ENCODE measurements at regions not wholly inside any gene's neighbourhood (a gene's known extent, or its start where the extent isn't known, plus 50 kb on each side); places are given as distances from the start of the nearest gene placed in this dataset.

- Mint-ChIP-seq H3K9me3 (peaks cover 0 to 5% (median 3%) of the 10 kb centered on the region in 7 donors), H3K4me3 (no peak overlapping the region), H3K4me1 (peaks cover 0 to 2% (median 0%) of the 10 kb centered on the region in 3 donors), H3K27me3 (no peaks in the 10 kb centered on the region), H3K27ac (no peak overlapping the region), H3K36me3 (no peaks in the 10 kb centered on the region)
- ATAC-seq (ENCODE audit: low read depth in 2 of 2) (no peak), DNase-seq (no peak)
Observed at GRCh38 chr10:42960991-42961795, 115.7 kb upstream of the RET start.

GRCh38 chr10:42961796-42962109, 115.1 kb upstream of the RET start:
- no peak overlapping the region for H3K27ac Mint-ChIP-seq
- H3K4me3 Mint-ChIP-seq = no peak overlapping the region
- no peak for DNase-seq
- H3K27me3 Mint-ChIP-seq = no peaks in the 10 kb centered on the region
- ATAC-seq (ENCODE audit: low read depth in 2 of 2) = no peak
- H3K9me3 Mint-ChIP-seq = peaks cover 0 to 5% (median 2%) of the 10 kb centered on the region in 7 donors
- H3K4me1 Mint-ChIP-seq = peaks cover 0 to 2% (median 0%) of the 10 kb centered on the region in 3 donors
- H3K36me3 Mint-ChIP-seq = no peaks in the 10 kb centered on the region

GRCh38 chr10:42962110-42962901, 114.6 kb upstream of the RET start:
- ATAC-seq (ENCODE audit: low read depth in 2 of 2) (no peak), DNase-seq (no peak)
- H3K4me1 Mint-ChIP-seq = peaks cover 0 to 2% (median 0%) of the 10 kb centered on the region in 3 donors
- H3K4me3 Mint-ChIP-seq = no peak overlapping the region
- no peaks in the 10 kb centered on the region for H3K27me3 Mint-ChIP-seq
- H3K27ac Mint-ChIP-seq = no peak overlapping the region
- peaks cover 0 to under 1% (median 0%) of the 10 kb centered on the region in 7 donors for H3K9me3 Mint-ChIP-seq
- no peaks in the 10 kb centered on the region for H3K36me3 Mint-ChIP-seq

GRCh38 chr10:42962902-42963231, 114.0 kb upstream of the RET start:
- H3K36me3 Mint-ChIP-seq = no peaks in the 10 kb centered on the region
- ATAC-seq (ENCODE audit: low read depth in 2 of 2) (no peak), DNase-seq (no peak)
- no peak overlapping the region for H3K4me3 Mint-ChIP-seq
- H3K27me3 Mint-ChIP-seq = no peaks in the 10 kb centered on the region
- no peak overlapping the region for H3K27ac Mint-ChIP-seq
- H3K4me1 Mint-ChIP-seq = peaks cover 0 to 2% (median 0%) of the 10 kb centered on the region in 3 donors
- no peaks in the 10 kb centered on the region for H3K9me3 Mint-ChIP-seq

- no peak overlapping the region for H3K27ac Mint-ChIP-seq
- no peaks in the 10 kb centered on the region for H3K27me3 Mint-ChIP-seq
- H3K9me3 Mint-ChIP-seq = no peaks in the 10 kb centered on the region
- no peaks in the 10 kb centered on the region for H3K36me3 Mint-ChIP-seq
- no peak overlapping the region for H3K4me3 Mint-ChIP-seq
- no peak for ATAC-seq (ENCODE audit: low read depth in 2 of 2)
- DNase-seq = no peak
- H3K4me1 Mint-ChIP-seq = peaks cover 0 to 2% (median 0%) of the 10 kb centered on the region in 3 donors
Observed at GRCh38 chr10:42963312-42963711, 113.6 kb upstream of the RET start.

GRCh38 chr10:42969147-42969546, 107.7 kb upstream of the RET start:
- H3K9me3 Mint-ChIP-seq = no peaks in the 10 kb centered on the region
- no peaks in the 10 kb centered on the region for H3K36me3 Mint-ChIP-seq
- no peak overlapping the region for H3K4me3 Mint-ChIP-seq
- H3K27me3 Mint-ChIP-seq = no peaks in the 10 kb centered on the region
- no peak overlapping the region for H3K27ac Mint-ChIP-seq
- ATAC-seq (ENCODE audit: low read depth in 2 of 2) (no peak), DNase-seq (no peak)
- no peaks in the 10 kb centered on the region for H3K4me1 Mint-ChIP-seq

- H3K4me1 Mint-ChIP-seq = no peaks in the 10 kb centered on the region
- ATAC-seq (ENCODE audit: low read depth in 2 of 2) = no peak
- no peaks in the 10 kb centered on the region for H3K9me3 Mint-ChIP-seq
- H3K4me3 Mint-ChIP-seq = no peak overlapping the region
- H3K36me3 Mint-ChIP-seq = no peaks in the 10 kb centered on the region
- no peak for DNase-seq
- H3K27ac Mint-ChIP-seq = no peak overlapping the region
- no peaks in the 10 kb centered on the region for H3K27me3 Mint-ChIP-seq
Observed at GRCh38 chr10:42969909-42970308, 107.0 kb upstream of the RET start.

- no peaks in the 10 kb centered on the region for H3K36me3 Mint-ChIP-seq
- H3K4me1 Mint-ChIP-seq = no peaks in the 10 kb centered on the region
- DNase-seq = no peak
- H3K9me3 Mint-ChIP-seq = no peaks in the 10 kb centered on the region
- H3K27me3 Mint-ChIP-seq = no peaks in the 10 kb centered on the region
- H3K27ac Mint-ChIP-seq = no peak overlapping the region
- no peak for ATAC-seq (ENCODE audit: low read depth in 2 of 2)
- H3K4me3 Mint-ChIP-seq = no peak overlapping the region
Observed at GRCh38 chr10:42970451-42971250, 106.2 kb upstream of the RET start.

GRCh38 chr10:42971251-42971599, 105.6 kb upstream of the RET start:
- no peak overlapping the region for H3K4me3 Mint-ChIP-seq
- ATAC-seq (ENCODE audit: low read depth in 2 of 2) (no peak), DNase-seq (no peak)
- no peak overlapping the region for H3K27ac Mint-ChIP-seq
- no peaks in the 10 kb centered on the region for H3K36me3 Mint-ChIP-seq
- H3K27me3 Mint-ChIP-seq = no peaks in the 10 kb centered on the region
- H3K9me3 Mint-ChIP-seq = no peaks in the 10 kb centered on the region
- H3K4me1 Mint-ChIP-seq = no peaks in the 10 kb centered on the region

GRCh38 chr10:42972946-42973345, 103.9 kb upstream of the RET start:
- no peaks in the 10 kb centered on the region for H3K36me3 Mint-ChIP-seq
- H3K4me3 Mint-ChIP-seq = no peak overlapping the region
- no peak for ATAC-seq (ENCODE audit: low read depth in 2 of 2)
- no peak overlapping the region for H3K27ac Mint-ChIP-seq
- no peaks in the 10 kb centered on the region for H3K4me1 Mint-ChIP-seq
- H3K9me3 Mint-ChIP-seq = no peaks in the 10 kb centered on the region
- no peaks in the 10 kb centered on the region for H3K27me3 Mint-ChIP-seq
- no peak for DNase-seq

- no peak for DNase-seq
- Mint-ChIP-seq H3K27ac (peak overlapping the region in 1 of 6 donors; percentile 21), H3K4me3 (no peak overlapping the region), H3K9me3 (no peaks in the 10 kb centered on the region), H3K27me3 (no peaks in the 10 kb centered on the region), H3K36me3 (no peaks in the 10 kb centered on the region), H3K4me1 (no peaks in the 10 kb centered on the region)
- ATAC-seq (ENCODE audit: low read depth in 2 of 2) = no peak
Observed at GRCh38 chr10:42973411-42973810, 103.5 kb upstream of the RET start.

GRCh38 chr10:42973870-42974692, 102.8 kb upstream of the RET start:
- no peaks in the 10 kb centered on the region for H3K27me3 Mint-ChIP-seq
- no peak overlapping the region for H3K4me3 Mint-ChIP-seq
- H3K36me3 Mint-ChIP-seq = no peaks in the 10 kb centered on the region
- no peaks in the 10 kb centered on the region for H3K4me1 Mint-ChIP-seq
- DNase-seq (no peak), ATAC-seq (ENCODE audit: low read depth in 2 of 2) (no peak)
- no peak overlapping the region for H3K27ac Mint-ChIP-seq
- H3K9me3 Mint-ChIP-seq = no peaks in the 10 kb centered on the region

- H3K36me3 Mint-ChIP-seq = no peaks in the 10 kb centered on the region
- no peaks in the 10 kb centered on the region for H3K27me3 Mint-ChIP-seq
- H3K4me3 Mint-ChIP-seq = no peak overlapping the region
- DNase-seq (no peak), ATAC-seq (ENCODE audit: low read depth in 2 of 2) (no peak)
- no peaks in the 10 kb centered on the region for H3K9me3 Mint-ChIP-seq
- no peaks in the 10 kb centered on the region for H3K4me1 Mint-ChIP-seq
- H3K27ac Mint-ChIP-seq = no peak overlapping the region
Observed at GRCh38 chr10:42974693-42975002, 102.2 kb upstream of the RET start.
